Erythroblast (primary cell): ENCODE measurements at regions not wholly inside any gene's neighbourhood (a gene's known extent, or its start where the extent isn't known, plus 50 kb on each side); places are given as distances from the start of the nearest gene placed in this dataset.

Source experiments
- DNase-seq, 2 experiments: peaks; one replicate each; lab custom pipeline; 2025; lab: John Stamatoyannopoulos, UW
- GATA1 ChIP-seq: IDR thresholded peaks from 2 replicates; pipeline ENCODE4 v1.6.1; 2011; ENCODE audit warnings: low read depth, mild to moderate bottlenecking, control low read depth, low read length, moderate library complexity
- POLR2A ChIP-seq: IDR thresholded peaks from 2 replicates; pipeline ENCODE4 v1.6.1; 2011; ENCODE audit warnings: mild to moderate bottlenecking, low read length

DNA sequence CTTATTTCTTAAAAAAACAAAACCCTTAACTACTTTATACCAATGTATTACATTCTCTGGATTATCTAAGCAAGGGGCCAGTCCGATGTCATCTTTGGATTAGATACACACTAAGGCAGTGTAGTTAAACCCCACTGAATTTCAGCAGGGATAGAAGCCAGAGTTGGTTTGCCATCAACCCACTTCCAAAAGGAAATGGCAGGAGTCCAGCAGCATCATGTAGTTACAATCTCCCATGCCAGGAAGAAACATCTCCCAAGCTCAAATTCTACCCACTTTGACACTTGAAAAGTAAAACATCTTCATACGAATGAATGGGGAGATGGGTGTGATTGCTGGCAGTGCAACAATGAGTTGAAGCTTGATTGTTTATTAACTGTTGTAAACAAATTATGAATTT is 203.5 kb upstream of the PLXNC1 start:
- no peak for DNase-seq
- TF ChIP-seq GATA1 (no peak), POLR2A (no peak)

DNA sequence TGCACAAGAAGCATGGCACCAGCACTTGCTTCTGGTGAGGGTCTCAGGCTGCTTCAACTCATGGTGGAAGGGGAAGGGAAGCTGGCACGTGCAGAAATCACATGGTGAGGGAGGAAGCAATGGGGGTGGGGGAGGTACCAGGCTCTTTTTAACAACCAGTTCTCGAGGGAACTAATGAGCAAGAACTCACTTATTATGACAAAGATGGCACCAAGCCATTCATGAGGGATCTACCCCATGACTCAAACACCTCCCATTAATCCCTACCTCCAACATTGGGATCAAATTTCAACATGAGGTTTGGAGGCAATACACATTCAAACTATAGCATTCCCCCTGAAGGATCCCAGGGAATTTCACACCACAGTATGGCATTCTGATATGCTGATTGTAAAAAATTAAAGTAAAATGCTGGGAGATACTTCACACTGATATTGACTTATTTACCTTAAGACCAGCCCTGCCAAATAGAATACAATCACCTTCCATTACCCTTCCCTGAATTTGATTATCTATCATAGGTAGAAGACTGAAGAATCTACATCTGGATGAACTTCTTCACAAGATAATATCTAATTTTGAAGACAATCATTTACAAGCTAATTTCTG is 201.7 kb upstream of the PLXNC1 start:
- TF ChIP-seq POLR2A (no peak), GATA1 (no peak)
- DNase-seq = no peak

DNA sequence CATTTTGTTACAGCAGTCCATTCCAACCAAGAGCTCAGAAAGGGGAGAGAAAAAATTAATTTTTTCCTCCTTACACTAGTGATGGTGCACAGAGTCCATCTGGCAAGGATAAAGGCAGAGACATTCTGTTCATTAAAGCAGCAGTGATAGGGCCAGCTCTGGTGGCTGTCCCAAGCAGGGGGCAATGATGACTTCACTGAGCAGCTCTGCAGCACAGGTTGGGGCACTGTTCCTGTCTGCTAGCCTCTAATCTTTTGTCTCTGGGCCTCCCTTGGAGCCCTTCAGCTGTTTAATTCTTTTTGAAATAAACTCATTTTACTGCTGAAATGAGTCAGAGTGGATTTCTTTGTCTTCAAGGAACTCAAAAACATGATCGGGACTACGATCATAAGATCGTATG is 200.9 kb upstream of the PLXNC1 start:
- TF ChIP-seq GATA1 (no peak), POLR2A (no peak)

DNA sequence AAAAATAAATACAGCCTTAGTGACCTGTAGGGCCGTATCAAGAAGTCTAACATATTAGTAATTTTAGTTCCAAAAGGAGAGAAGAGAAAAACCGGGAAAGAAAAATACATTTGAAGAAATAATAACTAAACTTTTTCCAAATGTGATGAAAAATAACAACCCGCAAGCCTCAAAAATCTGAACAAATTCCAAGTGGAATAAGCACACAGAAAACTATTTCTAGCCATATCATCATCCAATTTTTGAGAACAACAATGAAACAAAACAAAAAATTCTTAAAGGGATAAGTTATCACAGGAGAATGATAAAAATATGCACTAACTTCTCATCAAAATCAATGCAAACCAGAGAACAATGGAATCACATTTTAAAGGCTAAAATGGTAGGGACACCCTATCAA is 198.1 kb upstream of the PLXNC1 start:
- TF ChIP-seq POLR2A = no peak
- no peak for TF ChIP-seq GATA1
- no peak for DNase-seq

More for the DNA sequence above, 200.9 kb upstream of the PLXNC1 start:
- no peak for DNase-seq

DNA sequence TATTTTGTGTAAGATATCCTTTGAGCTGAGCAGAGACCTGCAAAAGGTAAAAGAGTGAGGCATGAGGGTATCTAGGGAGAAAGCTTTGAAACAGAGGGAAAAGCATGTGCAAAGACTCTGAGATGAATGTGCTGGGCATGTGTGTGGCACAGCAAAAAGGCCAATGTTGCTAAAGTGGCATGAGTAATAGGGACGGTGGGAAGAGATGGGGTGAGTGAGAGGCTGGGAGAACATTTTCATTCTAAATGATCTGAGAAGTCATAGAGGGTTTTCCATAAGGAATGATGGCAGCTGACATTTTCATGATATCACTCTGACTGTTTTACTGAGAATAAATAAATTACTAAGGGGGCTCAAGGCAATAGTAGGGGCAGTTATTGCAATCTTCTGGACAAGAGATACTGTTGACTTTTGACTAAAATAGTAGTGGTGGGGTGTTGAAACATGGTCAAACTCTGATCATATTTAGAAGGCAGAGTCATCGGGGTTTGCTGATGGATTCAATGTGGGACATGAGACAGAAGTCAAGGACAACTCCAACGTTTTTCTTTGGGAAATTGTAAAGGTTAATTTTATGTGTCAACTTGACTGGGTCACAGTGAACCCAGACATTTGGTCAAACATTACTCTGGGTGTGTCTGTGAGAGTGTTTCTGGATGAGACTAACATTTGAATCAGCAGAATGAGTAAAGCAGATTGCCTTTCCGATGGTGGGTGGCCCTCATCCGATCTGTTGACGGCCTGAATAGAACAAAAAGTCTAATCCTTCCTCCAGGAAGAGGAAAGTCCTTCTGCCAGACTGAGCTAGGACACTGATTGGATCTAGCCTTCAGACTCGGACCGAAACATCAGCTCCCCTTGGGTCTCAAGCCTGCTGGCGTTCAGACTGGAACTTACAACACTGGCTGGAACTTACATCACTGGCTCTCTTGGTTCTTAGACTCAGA is 193.9 kb upstream of the PLXNC1 start:
- DNase-seq = no peak
- TF ChIP-seq GATA1 (no peak), POLR2A (no peak)

DNA sequence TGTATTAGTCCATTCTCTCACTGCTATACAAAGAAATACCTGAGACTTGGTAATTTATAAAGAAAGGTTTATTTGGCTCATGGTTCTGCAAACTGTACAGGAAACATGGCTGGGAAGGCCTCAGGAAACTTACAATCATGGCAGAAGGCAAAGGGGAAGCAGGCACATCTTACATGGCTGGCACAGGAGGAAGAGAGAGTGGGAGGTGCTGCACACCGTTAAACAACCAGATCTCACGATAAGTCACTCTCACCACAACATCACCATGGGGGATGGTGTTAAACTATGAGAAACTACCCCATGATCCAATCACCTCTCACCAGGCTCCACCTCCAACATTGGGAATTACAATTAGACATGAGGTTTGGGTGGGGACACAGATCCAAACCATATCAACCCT is 191.8 kb upstream of the PLXNC1 start:
- DNase-seq = no peak
- TF ChIP-seq POLR2A = no peak
- no peak for TF ChIP-seq GATA1

DNA sequence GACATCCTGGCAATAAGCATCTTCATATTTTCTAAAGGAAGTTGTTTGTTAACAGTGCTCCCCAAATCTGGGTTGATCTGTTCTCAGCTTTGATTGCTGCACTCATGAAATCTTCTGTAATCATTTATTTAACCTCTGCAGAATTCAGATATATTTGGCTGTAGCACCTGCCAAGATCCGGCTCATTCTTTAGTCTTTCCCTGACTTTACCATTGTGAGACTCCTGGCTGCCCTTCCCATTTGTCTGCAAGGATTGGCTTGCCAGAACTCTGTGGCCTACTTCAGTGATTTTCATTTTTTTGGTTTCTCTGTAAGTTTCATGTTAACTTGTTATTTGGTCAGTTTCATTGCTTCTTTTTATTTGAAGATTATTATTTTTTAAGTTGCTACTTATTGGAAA is 191.2 kb upstream of the PLXNC1 start:
- no peak for DNase-seq
- TF ChIP-seq POLR2A (no peak), GATA1 (no peak)

DNA sequence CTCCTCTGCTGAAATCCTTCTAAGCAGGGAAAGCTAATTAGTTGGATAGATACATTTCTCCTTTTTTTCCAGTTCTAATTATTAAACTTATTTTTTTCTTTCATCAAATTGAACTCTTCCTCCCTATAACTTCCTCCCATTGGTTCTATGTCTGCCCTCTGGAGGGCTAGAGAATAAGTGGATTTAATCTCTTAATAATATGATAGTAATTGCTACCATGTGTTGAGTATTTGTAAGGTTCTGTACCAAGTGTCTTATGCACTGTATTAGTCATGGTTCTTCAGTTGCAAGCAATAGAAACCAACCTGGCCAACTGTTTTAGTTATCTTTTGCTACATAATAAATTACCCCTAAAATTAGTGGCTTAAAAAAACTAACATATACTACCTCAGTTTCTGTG is 190.5 kb upstream of the PLXNC1 start:
- TF ChIP-seq POLR2A (no peak), GATA1 (no peak)
- no peak for DNase-seq

DNA sequence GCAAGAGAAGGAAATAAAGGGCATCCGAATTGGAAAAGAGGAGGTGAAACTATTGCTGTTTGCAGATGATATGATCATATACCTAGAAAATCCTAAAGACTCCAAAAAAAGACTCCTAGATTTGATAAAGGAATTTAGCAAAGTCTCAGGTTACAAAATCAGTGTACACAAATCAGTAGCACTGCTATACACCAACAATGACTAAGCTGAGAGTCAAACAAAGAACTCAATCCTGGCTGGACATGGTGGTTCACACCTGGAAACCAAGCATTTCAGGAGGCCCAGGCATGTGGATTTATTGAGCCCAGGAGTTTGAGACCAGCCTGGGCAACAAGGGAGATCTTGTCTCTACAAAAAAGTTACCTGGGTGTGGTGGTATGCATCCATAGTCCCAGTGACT is 188.7 kb upstream of the PLXNC1 start:
- no peak for DNase-seq
- TF ChIP-seq POLR2A (no peak), GATA1 (no peak)

DNA sequence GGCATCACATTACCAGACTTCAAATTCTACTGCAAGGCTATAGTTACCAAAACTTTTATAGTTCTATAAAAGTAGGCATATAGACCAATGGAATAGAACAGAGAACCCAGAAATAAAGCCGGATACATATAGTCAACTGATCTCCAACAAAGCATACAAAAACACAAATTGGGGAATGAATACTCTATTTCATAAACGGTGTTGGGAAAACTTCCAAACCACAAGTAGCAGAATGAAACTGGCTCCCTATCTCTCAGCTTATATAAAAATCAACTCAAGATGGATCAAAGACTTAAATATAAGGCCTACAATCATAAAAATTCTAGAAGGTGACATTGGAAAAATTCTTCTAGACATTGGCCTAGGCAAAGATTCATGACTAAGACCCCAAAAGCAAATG is 187.9 kb upstream of the PLXNC1 start:
- DNase-seq = no peak
- TF ChIP-seq POLR2A (no peak), GATA1 (no peak)

DNA sequence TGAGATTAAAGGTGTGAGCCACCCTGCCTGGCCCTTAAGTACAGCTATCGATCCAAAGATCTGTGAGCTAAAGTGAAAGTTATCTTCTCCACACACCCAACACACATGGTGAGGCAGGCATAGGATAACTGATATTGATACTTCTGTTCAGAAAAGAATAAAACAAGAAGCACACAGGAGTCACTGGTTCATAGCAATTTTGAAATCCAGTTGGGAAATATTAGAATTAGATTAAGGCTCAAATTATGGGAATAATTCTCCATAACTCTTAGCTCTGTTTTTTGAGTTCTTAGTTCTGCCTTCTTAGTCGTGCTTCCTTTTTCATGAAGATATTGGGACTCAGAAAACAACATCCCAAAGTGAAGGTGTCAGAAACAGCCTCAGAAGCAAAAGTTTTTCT is 186.0 kb upstream of the PLXNC1 start:
- TF ChIP-seq POLR2A = no peak
- TF ChIP-seq GATA1 = no peak
- DNase-seq = no peak

DNA sequence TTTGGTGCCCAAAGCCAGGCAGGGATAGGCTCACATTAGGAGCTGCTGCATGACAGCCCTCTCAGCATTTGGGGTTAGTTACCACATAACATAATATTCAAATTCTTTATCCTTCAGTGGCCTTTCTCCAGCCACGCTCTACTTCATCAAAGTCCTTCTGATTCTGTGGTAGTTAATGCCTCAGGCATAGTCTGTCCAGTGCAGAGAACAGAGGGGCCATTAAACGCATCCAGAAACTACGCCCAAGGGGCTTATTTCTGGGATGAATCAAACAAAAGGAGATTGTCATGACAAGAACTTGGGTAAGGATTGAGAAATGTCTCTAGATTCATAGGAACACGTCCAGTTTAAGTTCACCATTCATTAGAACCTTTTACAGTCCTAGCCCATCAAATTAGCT is 183.4 kb upstream of the PLXNC1 start:
- TF ChIP-seq POLR2A (no peak), GATA1 (no peak)
- DNase-seq = no peak

DNA sequence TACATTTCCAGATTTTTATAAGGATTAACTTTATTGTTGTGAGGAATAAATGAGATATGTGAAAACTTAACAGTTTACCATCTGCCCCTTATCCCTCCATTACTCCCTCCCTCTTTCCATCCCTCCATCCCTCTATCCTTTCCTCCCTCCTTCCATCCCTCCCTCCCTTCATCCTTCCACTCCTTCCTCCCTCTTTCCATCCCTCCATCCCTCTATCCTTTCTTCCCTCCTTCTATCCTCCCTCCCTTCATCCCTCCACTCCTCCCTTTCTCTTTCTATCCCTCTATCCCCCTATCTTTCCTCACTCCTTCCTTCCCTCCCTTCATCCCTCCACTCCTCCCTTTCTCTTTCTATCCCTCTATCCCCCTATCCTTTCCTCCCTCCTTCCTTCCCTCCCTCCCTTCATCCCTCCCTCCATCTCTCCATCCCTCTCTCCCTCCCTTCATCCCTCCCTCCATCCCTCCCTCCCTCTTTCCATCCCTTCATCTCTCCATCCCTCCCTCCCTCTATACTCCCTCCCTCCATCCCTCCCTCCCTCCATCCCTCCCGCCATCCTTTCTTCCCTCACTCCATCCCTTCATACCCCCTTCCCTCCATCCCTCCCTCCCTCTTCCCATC is 181.8 kb upstream of the PLXNC1 start:
- no peak for TF ChIP-seq GATA1
- no peak for TF ChIP-seq POLR2A
- no peak for DNase-seq

DNA sequence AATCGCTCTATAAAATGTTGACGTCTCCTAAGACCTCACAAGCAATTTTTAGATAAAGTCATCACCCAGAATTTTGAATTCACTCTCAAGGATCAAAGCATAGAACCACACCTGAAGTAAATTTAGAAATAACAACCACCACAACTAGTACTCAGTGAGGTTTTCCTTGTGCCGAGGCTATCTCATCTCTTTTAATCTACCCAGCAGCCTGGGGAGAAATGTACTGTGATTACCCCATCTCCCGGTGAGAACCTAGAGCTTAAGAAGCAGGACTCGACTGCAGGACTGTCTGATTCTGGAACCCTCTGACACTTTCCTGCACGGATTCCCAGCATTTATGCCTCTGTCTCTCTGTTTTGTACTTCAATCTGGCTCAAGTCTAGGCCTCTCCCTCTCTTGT is 180.9 kb upstream of the PLXNC1 start:
- DNase-seq = no peak
- TF ChIP-seq POLR2A (no peak), GATA1 (no peak)
